Heart right ventricle (tissue), 16 donors: ENCODE measurements at regions not wholly inside any gene's neighbourhood (a gene's known extent, or its start where the extent isn't known, plus 50 kb on each side); places are given as distances from the start of the nearest gene placed in this dataset.
"Not testable (repeated sequence)": the region's sequence is repeated elsewhere in the genome, so short reads cannot be mapped to it uniquely, and the experiment has no call there.

Experiments used
- ATAC-seq, 8 donors: fragments of 200-7000 bp; cut with Tn5 transposase; one replicate each; pipeline ENCODE4 v1.9.1; 2020; ENCODE audit warnings: mild to moderate bottlenecking in 8 of 8, moderate library complexity in 8 of 8, moderate number of reproducible peaks in 1 of 8
- DNase-seq, 2 donors: peaks; one replicate each; pipeline ENCODE4 v3.0.0-alpha.2; 2020
- H3K27ac ChIP-seq, 10 donors: fragments of 200-600 bp; sonication (generic) in 2 of 10; one replicate each; pipeline versions ENCODE4 v1.5.0 to v1.8.0; 2020 to 2022; ENCODE audit warnings: mild to moderate bottlenecking in 3 of 10
- H3K27me3 ChIP-seq, 7 donors: fragments of 200-600 bp; one replicate each; pipeline ENCODE4 v1.8.0; 2021 to 2022; ENCODE audit warnings: mild to moderate bottlenecking in 2 of 7
- H3K36me3 ChIP-seq, 9 donors: fragments of 200-600 bp; sonication (generic) in 1 of 9; one replicate each; pipeline versions ENCODE4 v1.5.0 to v1.8.0; 2020 to 2022; ENCODE audit warnings: mild to moderate bottlenecking in 2 of 9
- H3K4me1 ChIP-seq, 9 donors: fragments of 200-600 bp; sonication (generic) in 1 of 9; one replicate each; pipeline versions ENCODE4 v1.5.0 to v1.8.0; 2020 to 2022; ENCODE audit warnings: mild to moderate bottlenecking in 4 of 9
- H3K4me3 ChIP-seq, 10 donors: fragments of 200-600 bp; sonication (generic) in 2 of 10; one replicate each; pipeline versions ENCODE4 v1.5.0 to v1.8.0; 2020 to 2022; ENCODE audit warnings: mild to moderate bottlenecking in 7 of 10, moderate library complexity in 2 of 10
- H3K9me3 ChIP-seq, 11 donors: fragments of 200-600 bp in 10 of 11; sonication (generic) in 2 of 11; one replicate each; pipeline versions ENCODE4 v1.5.0 to v1.8.0; 2013 to 2022; ENCODE audit warnings: mild to moderate bottlenecking in 2 of 11, control low read depth in 1 of 11, moderate library complexity in 1 of 11
- WGBS, 2 donors: extraction: QIAGEN DNeasy Blood & Tissue Kit; methylation state at CpG; one replicate each; pipeline ENCODE4 v1.1.7; 2013; ENCODE audit warnings: inconsistent platforms in 1 of 2; 5-methylcytosine and 5-hydroxymethylcytosine counted together
- intact Hi-C, 10 donors: fragments of 100-400 bp; cut with DNase I; formaldehyde crosslinking; loops; one replicate each; pipeline versions ENCODE4 v1.11.1 to v1.14.2; 2022
- TF ChIP-seq, protein P1 (sequence below), 9 donors: fragments of 200-600 bp; sonication (generic) in 2 of 9; IDR thresholded peaks; one replicate each; pipeline versions ENCODE4 v1.5.0 to v1.8.0; 2021 to 2022; ENCODE audit warnings: antibody characterized with exemption in 9 of 9, mild to moderate bottlenecking in 5 of 9, moderate library complexity in 1 of 9
- donor health status: Arrhythmogenic right ventricular cardiomyopathy.
- donor health status: ischemic (EF 13 %, LVEDD 7.1; RV severe dilation, severe dysfunction).
- donor health status: healthy with polysubstance abuse.
- donor health status: DM: no; HTN: yes; CAD: no.
- donor health status: DM: no; HTN: no; CAD: no.
- donor health status: ischemic (EF 25% LVEDD 6.9; RV normal size, moderate dysfunction).
- donor health status: ischemic (EF 25% LVEDD 5.7; RV mildly dilated, moderate dysfunction).
- donor health status: healthy.
- donor health status: DM: yes; HTN: yes; CAD: no.
- donor health status: Ischemic cardiomyopathy.
- donor health status: ischemic (EF 35%, LVEDD 5.7; RV mildly dilated, moderate dysfunction).
- donor health status: nonischemic (EF 11% LVEDD 7.7; RV severe dilation, severe dysfunction).
- donor health status: DM: yes; HTN: yes; CAD: no.
- donor health status: PGD.
- donor health status: ischemic (EF 29% LVEDD 5.4; RV normal size, mild dysfunction).
- donor health status: nonischemic (EF 23%, LVEDD 6.1; RV moderate dilation, normal function).

DNA sequence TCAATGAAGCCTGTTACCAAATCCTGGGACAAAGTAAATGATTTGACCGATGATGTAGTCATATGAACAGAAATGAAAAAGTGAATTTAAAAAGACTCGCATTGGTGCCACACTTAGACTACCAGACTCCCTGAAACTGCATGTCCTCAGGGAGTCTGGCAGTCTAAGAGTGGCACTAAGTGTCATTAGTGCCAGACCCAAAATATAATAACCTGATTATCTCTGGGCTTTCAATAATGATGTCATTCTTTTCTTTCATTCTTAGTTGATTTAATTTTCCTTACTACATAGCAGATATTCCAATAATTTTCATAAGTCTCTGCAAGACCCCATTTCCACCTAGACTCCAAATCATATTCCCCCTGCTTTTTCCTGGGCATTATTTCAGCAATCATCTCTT, 59.0 kb downstream of the OR2K2 start:
- DNase-seq = no peak
- Histone ChIP-seq H3K27ac (no peak overlapping the region), H3K4me1 (no peaks in the 10 kb centered on the region), H3K27me3 (no peaks in the 10 kb centered on the region), H3K4me3 (no peak overlapping the region), H3K9me3 (peaks cover 0 to 8% (median 0%) of the 10 kb centered on the region in 11 donors), H3K36me3 (no peaks in the 10 kb centered on the region)
- TF ChIP-seq, protein P1, sequence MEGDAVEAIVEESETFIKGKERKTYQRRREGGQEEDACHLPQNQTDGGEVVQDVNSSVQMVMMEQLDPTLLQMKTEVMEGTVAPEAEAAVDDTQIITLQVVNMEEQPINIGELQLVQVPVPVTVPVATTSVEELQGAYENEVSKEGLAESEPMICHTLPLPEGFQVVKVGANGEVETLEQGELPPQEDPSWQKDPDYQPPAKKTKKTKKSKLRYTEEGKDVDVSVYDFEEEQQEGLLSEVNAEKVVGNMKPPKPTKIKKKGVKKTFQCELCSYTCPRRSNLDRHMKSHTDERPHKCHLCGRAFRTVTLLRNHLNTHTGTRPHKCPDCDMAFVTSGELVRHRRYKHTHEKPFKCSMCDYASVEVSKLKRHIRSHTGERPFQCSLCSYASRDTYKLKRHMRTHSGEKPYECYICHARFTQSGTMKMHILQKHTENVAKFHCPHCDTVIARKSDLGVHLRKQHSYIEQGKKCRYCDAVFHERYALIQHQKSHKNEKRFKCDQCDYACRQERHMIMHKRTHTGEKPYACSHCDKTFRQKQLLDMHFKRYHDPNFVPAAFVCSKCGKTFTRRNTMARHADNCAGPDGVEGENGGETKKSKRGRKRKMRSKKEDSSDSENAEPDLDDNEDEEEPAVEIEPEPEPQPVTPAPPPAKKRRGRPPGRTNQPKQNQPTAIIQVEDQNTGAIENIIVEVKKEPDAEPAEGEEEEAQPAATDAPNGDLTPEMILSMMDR (IDR thresholded peaks at IDR 0.05) = no peak
- no peak for ATAC-seq
- intact Hi-C loops = no loop called here
- WGBS, 2 donors = 91 to 96% methylated on average over 2 of the region's 2 CpGs

DNA sequence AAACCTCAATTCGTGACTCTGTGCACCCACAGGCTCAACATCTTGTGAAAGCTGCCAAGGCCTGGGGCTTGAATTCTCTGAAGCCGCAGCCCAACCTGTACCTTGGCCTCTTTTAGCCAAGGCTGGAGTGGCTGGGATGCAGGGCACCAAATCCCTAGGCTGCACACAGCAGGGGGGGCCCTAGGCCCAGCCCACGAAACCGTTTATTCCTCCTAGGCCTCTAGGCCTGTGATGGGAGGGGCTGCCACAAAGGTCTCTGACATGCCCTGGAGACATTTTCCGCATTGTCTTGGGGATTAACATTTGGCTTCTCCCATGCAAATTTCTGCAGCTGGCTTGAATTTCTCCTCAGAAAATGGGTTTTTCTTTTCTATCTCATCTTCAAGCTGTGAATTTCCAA, 64.0 kb downstream of the OR2K2 start:
- H3K27ac ChIP-seq, H3K4me1 ChIP-seq, H3K9me3 ChIP-seq, H3K27me3 ChIP-seq, ATAC-seq, H3K36me3 ChIP-seq, H3K4me3 ChIP-seq, intact Hi-C loops, DNase-seq: not testable (repeated sequence)
- WGBS, 2 donors = 84 to 85% methylated on average over 5 of the region's 5 CpGs

DNA sequence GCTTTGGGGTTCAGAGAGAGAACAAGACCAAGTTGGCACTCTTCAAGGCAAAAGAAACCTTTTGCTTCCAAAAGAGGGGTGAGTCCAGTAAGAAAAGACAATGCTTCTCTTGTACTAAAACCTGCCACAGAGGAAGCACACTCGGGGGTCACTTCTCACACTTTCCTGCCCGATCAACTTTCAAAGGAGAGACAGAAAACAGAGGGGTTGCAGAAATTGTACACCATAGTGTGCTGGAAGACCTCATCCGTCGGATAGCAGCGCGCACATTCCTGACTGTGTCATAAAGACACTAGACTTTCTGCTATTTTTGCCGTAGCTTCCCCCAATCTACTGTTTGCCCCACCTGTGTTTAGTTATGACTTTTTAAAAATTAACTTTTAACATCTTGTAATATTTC, 66.9 kb downstream of the OR2K2 start:
- ATAC-seq (no peak), DNase-seq (no peak)
- H3K27ac ChIP-seq = no peak overlapping the region
- peaks cover 0 to 9% (median 0%) of the 10 kb centered on the region in 11 donors for H3K9me3 ChIP-seq
- 56 to 59% methylated on average over 7 of the region's 7 CpGs for WGBS, 2 donors
- no peaks in the 10 kb centered on the region for H3K36me3 ChIP-seq
- H3K4me1 ChIP-seq = no peaks in the 10 kb centered on the region
- intact Hi-C loops = no loop called here
- H3K4me3 ChIP-seq = no peak overlapping the region
- TF ChIP-seq, protein P1 (IDR thresholded peaks at IDR 0.05) = no peak
- peaks cover 0 to 10% (median 0%) of the 10 kb centered on the region in 7 donors for H3K27me3 ChIP-seq

DNA sequence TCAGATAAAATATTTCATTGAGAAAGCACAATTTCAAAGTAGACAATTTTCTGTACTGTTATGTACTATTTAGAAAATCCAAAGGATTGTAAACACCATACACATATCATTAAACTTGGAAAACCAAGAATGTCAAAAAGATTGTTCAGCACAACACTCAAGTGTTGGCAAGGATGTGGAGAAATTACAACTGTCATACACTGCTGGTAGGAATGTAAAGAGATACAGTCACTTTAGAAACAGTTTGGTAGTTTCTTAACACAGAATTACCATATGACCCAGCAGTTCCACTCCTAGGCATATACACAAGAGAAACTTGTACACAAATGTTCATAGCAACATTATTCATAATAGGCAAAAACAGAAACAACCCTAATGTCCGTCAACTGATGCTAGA, 71.2 kb downstream of the OR2K2 start:
- Histone ChIP-seq H3K27me3 (peaks cover 0 to 10% (median 0%) of the 10 kb centered on the region in 7 donors), H3K4me3 (no peak overlapping the region), H3K4me1 (peaks cover 0 to 4% (median 0%) of the 10 kb centered on the region in 9 donors), H3K9me3 (no peaks in the 10 kb centered on the region), H3K27ac (no peak overlapping the region), H3K36me3 (no peaks in the 10 kb centered on the region)
- 79 to 94% methylated on average over 1 of the region's 1 CpG for WGBS, 2 donors
- TF ChIP-seq, protein P1 (IDR thresholded peaks at IDR 0.05) = no peak
- intact Hi-C loops = no loop called here
- DNase-seq = no peak
- ATAC-seq = no peak

DNA sequence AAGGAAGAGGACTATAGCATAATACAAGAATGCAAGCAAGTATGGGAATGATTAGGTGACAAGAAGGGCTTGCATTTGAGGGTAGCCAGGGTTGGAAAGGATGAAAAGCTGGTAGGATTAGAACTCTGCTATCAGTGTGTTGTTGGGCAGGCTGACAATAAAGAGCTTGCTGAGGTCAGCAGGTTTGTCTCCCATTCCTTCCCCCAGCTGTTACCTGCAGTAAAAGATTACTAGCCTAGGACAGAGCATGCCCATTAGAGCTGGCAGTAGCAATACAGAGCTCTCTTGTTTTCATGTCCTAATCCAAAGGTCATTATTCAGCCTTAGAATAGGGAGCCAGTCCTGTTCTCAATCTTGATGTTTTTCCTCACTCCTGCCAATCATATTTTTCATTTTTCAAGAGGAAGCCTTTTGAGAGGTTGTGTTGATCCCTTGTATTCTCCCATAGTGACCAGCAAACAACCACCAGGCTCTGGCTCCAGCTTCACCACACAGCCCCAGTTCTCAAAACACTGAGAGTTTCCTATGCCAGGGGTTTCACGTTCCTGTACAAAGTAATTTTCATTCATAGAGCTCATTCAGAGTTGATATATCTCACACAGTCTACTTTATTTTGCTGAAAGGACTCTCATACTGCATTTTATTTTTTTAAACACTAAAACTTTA, 71.7 kb downstream of the OR2K2 start:
- peaks cover 0 to 9% (median 0%) of the 10 kb centered on the region in 9 donors for H3K4me1 ChIP-seq
- no peaks in the 10 kb centered on the region for H3K9me3 ChIP-seq
- WGBS, 2 donors = 42 to 64% methylated on average over 1 of the region's 1 CpG
- peaks cover 0 to 9% (median 0%) of the 10 kb centered on the region in 7 donors for H3K27me3 ChIP-seq
- no peak overlapping the region for H3K27ac ChIP-seq
- TF ChIP-seq, protein P1 (IDR thresholded peaks at IDR 0.05) = no peak
- intact Hi-C loops = no loop called here
- H3K4me3 ChIP-seq = no peak overlapping the region
- DNase-seq = no peak
- ATAC-seq = no peak
- no peaks in the 10 kb centered on the region for H3K36me3 ChIP-seq
